Kasumi-1 (cell line): ENCODE measurements at regions not wholly inside any gene's neighbourhood (a gene's known extent, or its start where the extent isn't known, plus 50 kb on each side); places are given as distances from the start of the nearest gene placed in this dataset.
"Not testable (repeated sequence)": the region's sequence is repeated elsewhere in the genome, so short reads cannot be mapped to it uniquely, and the experiment has no call there.

Experiments used
- DNase-seq, 2 experiments: peaks; one replicate each; lab custom pipeline; 2025; lab: John Stamatoyannopoulos, UW

DNA sequence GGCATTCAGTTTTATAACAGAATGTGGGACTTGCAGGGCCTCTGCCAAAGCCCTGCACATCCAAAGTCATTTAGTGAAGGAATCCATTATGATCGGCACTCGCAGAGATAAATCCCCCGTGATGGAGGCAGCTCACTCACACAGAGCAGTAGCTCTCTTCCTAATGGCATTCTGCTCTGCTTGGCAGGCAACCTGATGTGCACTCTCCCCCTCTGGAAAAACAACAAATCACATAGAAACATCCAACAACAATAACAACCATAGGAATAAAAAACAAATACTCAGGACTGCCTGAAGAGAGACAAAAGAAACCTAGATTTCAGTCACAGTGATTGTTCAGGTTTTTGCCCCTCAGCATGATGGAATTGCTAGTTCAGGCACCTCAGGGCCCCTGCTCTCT, 59.7 kb downstream of the NAA11 start:
- no peak for DNase-seq

DNA sequence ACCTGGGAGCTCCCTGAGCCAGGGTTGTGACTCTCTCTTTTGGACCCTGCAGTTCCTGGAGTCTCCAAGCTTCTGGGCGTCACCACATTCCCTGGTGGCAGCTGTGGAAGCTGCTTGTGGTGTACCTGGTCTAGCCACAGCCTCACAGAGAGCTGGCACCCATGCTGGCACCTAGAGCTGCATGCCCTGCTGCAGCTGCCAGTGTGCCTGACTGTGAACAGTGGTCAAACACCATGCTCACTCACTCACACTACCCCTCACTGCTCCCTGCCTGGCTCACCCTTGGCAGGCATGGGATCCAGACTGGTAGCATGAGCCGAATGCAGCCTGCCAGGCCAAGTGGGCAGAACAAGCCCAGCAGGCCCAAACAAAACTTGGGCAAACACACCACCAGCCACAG, 66.6 kb downstream of the NAA11 start:
- DNase-seq: no peak

GRCh38 chr4:79258614-79259176, 67.2 kb downstream of the NAA11 start:
- no peak for DNase-seq

- DNase-seq: no peak
Measured at GRCh38 chr4:79257953-79258613, 67.8 kb downstream of the NAA11 start.

- DNase-seq: no peak
Measured at GRCh38 chr4:79255793-79256192, 70.1 kb downstream of the NAA11 start.

DNA sequence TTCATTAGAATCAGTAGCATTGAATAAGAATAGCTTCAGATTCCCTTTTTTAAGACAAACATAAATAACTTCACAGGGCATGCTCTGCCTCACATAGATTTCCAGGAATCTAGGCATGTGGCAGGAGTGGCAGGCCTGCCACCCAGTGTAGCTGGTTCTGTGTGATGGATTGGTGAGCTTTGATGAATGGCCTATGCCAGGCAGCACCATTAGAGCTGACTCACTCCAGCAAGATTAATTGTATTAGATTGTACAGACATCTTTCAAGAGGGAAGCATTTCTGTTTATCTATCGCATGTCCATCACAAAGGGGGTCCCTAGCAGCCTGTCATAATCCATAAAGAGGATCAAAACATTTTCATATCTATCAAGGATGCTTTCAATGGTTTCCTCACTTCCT, 71.9 kb downstream of the NAA11 start:
- DNase-seq: no peak

GRCh38 chr4:79253168-79253567, 72.7 kb downstream of the NAA11 start:
- no peak for DNase-seq

GRCh38 chr4:79250887-79251286, 75.0 kb downstream of the NAA11 start:
- DNase-seq: no peak

DNA sequence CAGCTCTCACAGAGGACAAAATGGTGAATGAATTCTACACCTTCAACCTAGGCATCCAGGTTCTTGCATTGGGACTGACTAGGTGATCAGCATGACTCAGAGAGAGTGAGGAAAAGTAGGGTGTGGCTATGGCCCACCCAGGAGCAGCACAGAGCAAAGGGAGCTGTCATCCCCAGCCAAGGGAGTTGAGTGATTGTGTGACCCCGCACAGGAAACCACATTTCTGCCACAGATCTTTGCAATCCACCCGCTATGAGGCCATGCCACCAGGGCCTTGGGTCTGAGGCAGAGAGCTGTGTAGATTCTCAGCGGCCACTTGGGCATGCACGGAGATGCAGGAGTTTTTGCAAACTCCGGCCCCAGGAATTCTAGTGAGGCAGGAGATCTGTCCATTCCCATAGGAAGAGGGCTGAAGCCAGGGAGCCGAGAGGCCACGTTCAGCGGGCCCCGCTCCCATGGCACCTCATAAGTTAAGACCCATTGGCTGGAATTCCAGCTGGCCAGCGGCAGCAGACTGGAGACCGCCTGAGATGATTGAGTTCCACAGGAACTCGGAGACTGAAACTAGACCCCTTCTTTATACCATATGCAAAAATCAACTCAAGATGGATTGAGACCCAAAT, 75.9 kb downstream of the NAA11 start:
- peak; percentile 66 to 69 for DNase-seq

GRCh38 chr4:79248610-79249009, 77.3 kb downstream of the NAA11 start:
- no peak for DNase-seq

GRCh38 chr4:79247695-79248394, 78.0 kb downstream of the NAA11 start:
- DNase-seq: no peak

GRCh38 chr4:79245200-79245940, 80.5 kb downstream of the NAA11 start:
- not testable (repeated sequence) for DNase-seq

GRCh38 chr4:79241846-79242245, 84.0 kb downstream of the NAA11 start:
- peak in 1 of 2 experiments; percentile 17 for DNase-seq

GRCh38 chr4:79237851-79238250, 88.0 kb downstream of the NAA11 start:
- DNase-seq: no peak

GRCh38 chr4:79236785-79237184, 89.1 kb downstream of the NAA11 start:
- DNase-seq: no peak

- DNase-seq: no peak
Measured at GRCh38 chr4:79235095-79235494, 90.8 kb downstream of the NAA11 start.

GRCh38 chr4:79233820-79234219, 92.0 kb downstream of the NAA11 start:
- DNase-seq: no peak

DNA sequence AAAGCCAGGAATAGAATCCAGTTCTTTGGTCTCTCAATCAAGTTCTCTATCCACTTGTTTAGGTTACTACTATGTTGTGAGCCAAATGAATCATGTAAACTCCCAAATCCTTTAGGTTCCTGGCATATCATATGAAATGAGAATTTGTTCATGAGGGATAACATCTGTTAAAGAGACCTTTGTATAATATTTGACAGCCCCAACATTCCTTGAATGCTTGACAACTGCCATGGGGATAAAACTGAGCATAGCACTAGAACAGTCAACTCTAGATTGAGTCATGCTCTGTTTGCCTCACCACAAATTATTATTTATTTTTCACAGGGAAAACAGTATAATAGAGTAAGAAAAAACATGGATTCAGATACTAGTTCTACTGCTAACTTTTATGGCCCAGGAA, 93.3 kb downstream of the NAA11 start:
- no peak for DNase-seq

DNA sequence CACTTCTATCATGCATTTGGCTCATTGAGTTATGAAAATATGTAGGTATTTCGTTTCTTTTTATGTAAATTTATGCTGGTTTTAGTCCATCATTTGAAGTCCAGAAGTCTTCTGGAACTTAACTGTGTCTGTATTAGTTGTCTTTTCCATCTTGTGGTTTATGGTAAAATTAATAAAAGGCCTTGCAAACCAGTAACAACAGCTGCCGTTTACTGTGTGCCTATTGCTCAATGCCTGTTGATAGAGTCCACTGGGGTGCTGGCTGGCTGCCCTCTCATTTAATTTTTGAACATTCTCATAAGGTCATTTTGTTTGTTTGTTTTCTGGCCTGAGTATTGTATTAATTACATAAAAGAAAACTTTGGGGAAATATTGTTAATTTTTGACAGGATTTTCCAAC, 98.0 kb downstream of the NAA11 start:
- DNase-seq: no peak

- DNase-seq: peak; percentile 74 to 82
Measured at GRCh38 chr4:79225360-79225759, 100.5 kb downstream of the NAA11 start.

DNA sequence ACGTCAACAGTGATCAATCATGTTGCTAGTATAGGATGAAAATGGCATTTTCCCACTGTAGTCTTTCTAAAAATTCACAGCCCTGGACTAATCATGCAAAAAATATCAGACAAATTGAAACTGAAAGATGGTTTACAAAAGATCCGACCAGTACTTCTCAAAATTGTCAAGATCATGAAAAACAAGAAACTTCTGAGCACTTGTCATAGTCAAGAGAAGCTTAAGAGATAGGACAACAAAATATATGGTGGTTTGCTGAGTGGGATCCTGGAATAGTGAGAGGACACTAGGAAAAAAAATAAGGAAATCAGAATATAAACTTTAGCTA, 101.1 kb downstream of the NAA11 start:
- DNase-seq: no peak

GRCh38 chr4:79223993-79224776, 101.7 kb downstream of the NAA11 start:
- DNase-seq: no peak
